Stimulated activated naive CD4-positive, alpha-beta T cell treated with Interleukin-2 at 50 U/mL for 16 hours (primary cell): ENCODE measurements at regions not wholly inside any gene's neighbourhood (a gene's known extent, or its start where the extent isn't known, plus 50 kb on each side); places are given as distances from the start of the nearest gene placed in this dataset.

Experiments
- DNase-seq: peaks from one replicate; lab custom pipeline; 2025; lab: John Stamatoyannopoulos, UW

DNA sequence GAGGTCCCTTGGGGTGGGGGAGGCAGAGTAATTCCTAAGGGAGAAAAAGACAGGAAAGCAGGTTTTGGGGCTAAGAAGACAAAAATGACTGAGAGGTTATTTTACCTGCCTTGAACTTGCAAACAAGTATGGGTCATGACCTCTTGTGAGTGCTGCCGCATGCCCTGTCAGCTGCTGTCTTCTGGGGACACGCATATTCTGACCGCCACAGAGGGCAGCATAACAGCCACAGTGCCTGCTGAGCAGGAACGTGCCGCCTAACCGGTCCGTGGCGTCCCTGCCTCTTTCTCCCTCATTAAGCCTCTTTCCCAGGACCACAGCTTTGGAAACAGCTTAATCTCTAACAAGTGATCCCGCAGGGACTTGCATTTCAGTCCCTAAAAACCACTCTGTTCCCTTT is 51.3 kb upstream of the KCNA1 start:
- no peak for DNase-seq

- no peak for DNase-seq
Observed at GRCh38 chr12:4859478-4860210, 50.1 kb upstream of the KCNA1 start.
